ENCODE measurements at regions not wholly inside any gene's neighbourhood (a gene's known extent, or its start where the extent isn't known, plus 50 kb on each side); places are given as distances from the start of the nearest gene placed in this dataset.

- H3K56ac ChIP-seq (ENCODE audit: insufficient read length, low read depth, low read length), result no peak overlapping the region
- H2BK5ac ChIP-seq (ENCODE audit: insufficient read length, low read length), result no peak overlapping the region
- no peak overlapping the region for H3K27ac Mint-ChIP-seq
- H3K27ac ChIP-seq (ENCODE audit: insufficient read length, low read depth, low read length), result no peak overlapping the region
- no peak overlapping the region for H2BK20ac ChIP-seq (ENCODE audit: low read depth, low read length, poor library complexity, severe bottlenecking)
- no peaks in the 10 kb centered on the region for H3K4me1 ChIP-seq (ENCODE audit: insufficient read depth, low read length)
- no peak overlapping the region for H3K4me2 ChIP-seq (ENCODE audit: insufficient read depth, insufficient read length, low read length)
- H3K23ac ChIP-seq (ENCODE audit: insufficient read length, low read depth, low read length), result no peak overlapping the region
- no peak overlapping the region for H2BK120ac ChIP-seq (ENCODE audit: low read depth, low read length, poor library complexity, severe bottlenecking)
- no peaks in the 10 kb centered on the region for H3K27me3 ChIP-seq (ENCODE audit: insufficient read depth, low read length)
- no peaks in the 10 kb centered on the region for H3K23me2 ChIP-seq (ENCODE audit: insufficient read length, low read depth, low read length, poor library complexity, severe bottlenecking)
- no peaks in the 10 kb centered on the region for H3K36me3 Mint-ChIP-seq (ENCODE audit: insufficient read depth in 1 of 3, low read depth in 3 of 3)
- no peak overlapping the region for H2BK12ac ChIP-seq (ENCODE audit: insufficient read length, low read depth, low read length)
- H3K79me2 ChIP-seq (ENCODE audit: insufficient read depth, low read length), result no peaks in the 10 kb centered on the region
- H3K79me1 ChIP-seq (ENCODE audit: insufficient read depth, low read depth, low read length, poor library complexity, severe bottlenecking), result no peaks in the 10 kb centered on the region
- H3K9ac ChIP-seq (ENCODE audit: extremely low read depth, insufficient read length, low read length), result no peak overlapping the region
- H3K18ac ChIP-seq (ENCODE audit: insufficient read length, low read depth, low read length), result no peak overlapping the region
- H3T11ph ChIP-seq (ENCODE audit: low read length), result no peak overlapping the region
- no peaks in the 10 kb centered on the region for H3K9me3 Mint-ChIP-seq
- no peaks in the 10 kb centered on the region for H3K9me3 ChIP-seq (ENCODE audit: control insufficient read depth, low read depth, low read length)
- no peak overlapping the region for H3K14ac ChIP-seq (ENCODE audit: insufficient read depth, low read length)
- H3K4me1 Mint-ChIP-seq, result no peaks in the 10 kb centered on the region
- no peaks in the 10 kb centered on the region for H4K20me1 ChIP-seq (ENCODE audit: control insufficient read depth, insufficient read depth, insufficient read length)
- H3K4ac ChIP-seq (ENCODE audit: low read depth, low read length), result no peak overlapping the region
- H4K91ac ChIP-seq (ENCODE audit: insufficient read length, low read depth, low read length), result no peak overlapping the region
- no peak overlapping the region for H2AK5ac ChIP-seq (ENCODE audit: insufficient read length, low read length)
- H2BK15ac ChIP-seq (ENCODE audit: low read depth, low read length), result no peak overlapping the region
- no CpG with 5 or more reads among the region's 2 CpGs for WGBS (ENCODE audit: extremely low coverage, insufficient read length, low lambda C conversion rate)
- TF ChIP-seq CTCF (conservative IDR thresholded peaks at IDR 0.05), result no peak
- H2AFZ ChIP-seq (ENCODE audit: low read length), result no peak overlapping the region
- no peak overlapping the region for H3K4me3 Mint-ChIP-seq
- no peaks in the 10 kb centered on the region for H3K27me3 Mint-ChIP-seq (ENCODE audit: low read depth)
- H4K8ac ChIP-seq (replicated peaks; ENCODE audit: insufficient read length, low read depth, low read length), result no peak overlapping the region
- no peak for DNase-seq
- H4K5ac ChIP-seq (ENCODE audit: insufficient read length, low read depth, low read length), result no peak overlapping the region
Observed at GRCh38 chr6:85157311-85157710, 292.6 kb upstream of the NT5E start.

Measured in H9 (cell line).